ENCODE measurements at regions not wholly inside any gene's neighbourhood (a gene's known extent, or its start where the extent isn't known, plus 50 kb on each side); places are given as distances from the start of the nearest gene placed in this dataset.
A peak's percentile ranks its signal among the peaks of the same experiment; 100 is the strongest.

DNA sequence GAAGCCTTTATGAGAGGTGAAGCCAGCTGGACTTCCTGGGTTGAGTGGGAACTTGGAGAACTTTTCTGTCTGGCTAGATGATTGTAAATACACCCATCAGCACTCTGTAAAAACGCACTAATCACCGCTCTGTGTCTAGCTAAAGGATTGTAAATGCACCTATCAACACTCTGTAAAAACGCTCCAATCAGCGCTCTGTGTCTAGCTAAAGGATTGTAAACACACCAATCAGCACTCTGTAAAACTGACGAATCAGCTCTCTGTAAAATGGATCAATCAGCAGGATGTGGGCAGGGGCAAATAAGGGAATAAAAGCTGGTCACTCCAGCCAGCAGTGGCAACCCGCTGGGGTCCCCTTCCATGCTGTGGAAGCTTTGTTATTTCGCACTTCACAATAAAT lies 163.6 kb upstream of the SLC39A10 start:
- no peak overlapping the region for H3K4me3 ChIP-seq (ENCODE audit: low read depth, low read length)
- no peak for DNase-seq (ENCODE audit: low read depth)

DNA sequence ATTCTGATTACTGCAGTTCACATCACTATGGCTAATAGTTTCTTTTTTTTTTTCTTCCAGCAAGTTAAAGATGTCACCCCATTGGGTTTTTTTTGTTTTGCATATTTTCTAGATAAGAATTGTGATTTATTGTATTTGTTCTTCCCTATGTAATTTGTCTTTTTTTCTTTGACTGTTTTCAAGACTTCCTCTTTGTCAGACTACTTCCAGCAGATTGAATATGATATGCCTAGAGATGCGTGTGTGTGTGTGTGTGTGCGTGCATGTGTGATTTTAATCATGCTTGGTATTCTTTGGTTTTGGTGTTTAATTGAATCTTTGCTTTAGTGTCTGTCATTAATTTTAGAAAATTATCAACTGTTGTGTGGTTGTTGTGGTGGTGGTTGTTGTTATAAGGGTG lies 166.7 kb upstream of the SLC39A10 start:
- no peak for DNase-seq (ENCODE audit: low read depth)
- no peak overlapping the region for H3K4me3 ChIP-seq (ENCODE audit: low read depth, low read length)
- TF ChIP-seq, protein P1, sequence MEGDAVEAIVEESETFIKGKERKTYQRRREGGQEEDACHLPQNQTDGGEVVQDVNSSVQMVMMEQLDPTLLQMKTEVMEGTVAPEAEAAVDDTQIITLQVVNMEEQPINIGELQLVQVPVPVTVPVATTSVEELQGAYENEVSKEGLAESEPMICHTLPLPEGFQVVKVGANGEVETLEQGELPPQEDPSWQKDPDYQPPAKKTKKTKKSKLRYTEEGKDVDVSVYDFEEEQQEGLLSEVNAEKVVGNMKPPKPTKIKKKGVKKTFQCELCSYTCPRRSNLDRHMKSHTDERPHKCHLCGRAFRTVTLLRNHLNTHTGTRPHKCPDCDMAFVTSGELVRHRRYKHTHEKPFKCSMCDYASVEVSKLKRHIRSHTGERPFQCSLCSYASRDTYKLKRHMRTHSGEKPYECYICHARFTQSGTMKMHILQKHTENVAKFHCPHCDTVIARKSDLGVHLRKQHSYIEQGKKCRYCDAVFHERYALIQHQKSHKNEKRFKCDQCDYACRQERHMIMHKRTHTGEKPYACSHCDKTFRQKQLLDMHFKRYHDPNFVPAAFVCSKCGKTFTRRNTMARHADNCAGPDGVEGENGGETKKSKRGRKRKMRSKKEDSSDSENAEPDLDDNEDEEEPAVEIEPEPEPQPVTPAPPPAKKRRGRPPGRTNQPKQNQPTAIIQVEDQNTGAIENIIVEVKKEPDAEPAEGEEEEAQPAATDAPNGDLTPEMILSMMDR (IDR thresholded peaks at IDR 0.05; ENCODE audit: insufficient read depth, low read depth, low read length) = no peak

More for the DNA sequence above, 163.6 kb upstream of the SLC39A10 start:
- TF ChIP-seq, protein P1 (IDR thresholded peaks at IDR 0.05; ENCODE audit: insufficient read depth, low read depth, low read length) = no peak

DNA sequence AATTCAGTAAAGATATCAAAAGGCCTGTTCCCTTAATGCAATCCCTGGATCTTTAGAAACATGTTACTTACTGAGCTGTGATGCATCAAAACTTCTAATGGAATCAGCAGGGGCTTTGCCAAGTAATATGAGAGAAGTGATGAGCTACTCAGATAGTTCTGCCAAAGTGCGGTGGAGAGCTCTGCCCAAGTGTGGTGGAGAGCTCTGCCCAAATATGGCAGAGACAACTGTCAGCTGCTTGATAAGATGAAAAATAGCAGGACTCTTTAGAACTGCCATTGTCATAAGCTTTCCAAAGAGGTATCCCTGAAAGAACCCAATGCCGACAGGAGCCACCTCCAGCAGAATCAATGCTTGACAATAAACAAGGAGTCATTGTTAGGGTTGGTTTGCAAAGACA lies 167.9 kb upstream of the SLC39A10 start:
- no peak for DNase-seq (ENCODE audit: low read depth)
- H3K4me3 ChIP-seq (ENCODE audit: low read depth, low read length) = no peak overlapping the region
- TF ChIP-seq, protein P1 (IDR thresholded peaks at IDR 0.05; ENCODE audit: insufficient read depth, low read depth, low read length) = no peak

DNA sequence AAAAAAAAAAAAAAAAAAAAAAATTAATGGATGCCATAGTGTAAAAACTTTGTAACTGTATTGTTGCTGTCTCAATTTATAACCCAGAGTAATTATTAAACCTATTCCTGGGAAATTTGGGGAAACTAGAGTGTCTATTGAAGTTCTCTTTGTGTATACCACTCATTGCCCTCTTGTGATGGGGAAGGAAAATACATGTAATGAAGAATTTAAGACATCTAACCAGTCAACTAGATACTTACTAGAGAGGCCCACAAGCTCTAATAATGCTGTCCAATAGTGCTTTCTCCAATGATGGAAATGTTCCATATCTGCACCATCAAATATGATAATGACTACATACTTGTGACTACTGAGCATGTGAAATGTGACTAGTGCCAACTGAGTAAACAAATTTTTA lies 168.5 kb upstream of the SLC39A10 start:
- TF ChIP-seq, protein P1 (IDR thresholded peaks at IDR 0.05; ENCODE audit: insufficient read depth, low read depth, low read length) = no peak
- no peak overlapping the region for H3K4me3 ChIP-seq (ENCODE audit: low read depth, low read length)
- DNase-seq (ENCODE audit: low read depth) = no peak

DNA sequence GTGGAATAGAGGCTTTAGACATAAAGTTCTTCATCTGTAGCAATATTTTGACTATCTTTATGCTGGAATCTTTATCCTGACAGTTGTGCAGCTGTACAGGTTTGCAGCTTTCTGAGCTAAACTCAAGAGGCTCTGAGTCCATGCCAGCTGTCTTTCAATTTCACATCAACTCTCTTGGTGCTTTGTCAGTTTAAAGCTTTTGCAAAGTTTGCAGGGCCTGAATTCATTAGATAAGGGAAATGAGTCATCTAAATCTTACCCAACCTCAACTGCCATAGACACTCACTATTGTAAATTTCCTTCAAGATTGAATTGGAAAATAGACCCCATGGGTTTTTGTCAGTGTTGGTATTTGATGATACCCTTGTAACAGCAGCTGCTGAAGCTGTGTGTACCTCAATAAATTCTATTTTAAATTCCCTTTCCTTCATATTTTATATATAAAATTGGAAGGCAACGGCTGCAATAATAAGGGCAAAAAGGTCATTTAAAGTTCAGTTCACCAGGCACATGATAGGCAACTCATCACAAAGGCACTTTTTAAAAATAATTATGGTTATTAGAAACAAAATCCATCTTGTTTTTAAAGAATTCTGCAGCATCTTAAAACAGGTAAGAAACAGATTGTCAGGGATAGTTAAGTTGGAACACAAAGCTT lies 169.9 kb upstream of the SLC39A10 start:
- TF ChIP-seq, protein P1 (IDR thresholded peaks at IDR 0.05; ENCODE audit: insufficient read depth, low read depth, low read length) = no peak
- DNase-seq (ENCODE audit: low read depth) = peak; percentile 79
- H3K4me3 ChIP-seq (ENCODE audit: low read depth, low read length) = no peak overlapping the region

DNA sequence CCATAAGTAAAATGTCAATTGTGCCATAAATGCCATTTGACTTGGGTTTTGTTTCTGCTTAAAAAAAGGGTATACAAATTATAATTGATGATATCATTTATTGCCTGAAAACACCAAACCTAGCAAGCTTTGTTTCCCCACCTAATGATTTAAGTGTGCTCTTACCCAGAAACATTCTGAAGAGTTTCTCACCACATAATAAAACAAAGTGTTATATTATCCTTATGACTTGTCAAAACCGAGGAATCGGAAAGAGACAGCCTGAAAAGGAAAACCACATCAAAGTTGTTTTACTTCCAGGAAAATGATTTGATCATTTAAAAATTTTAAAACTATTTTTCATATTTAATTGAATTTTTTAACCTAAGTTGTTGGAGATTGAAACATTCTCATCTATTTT lies 170.5 kb upstream of the SLC39A10 start:
- DNase-seq (ENCODE audit: low read depth) = peak; percentile 36
- TF ChIP-seq, protein P1 (IDR thresholded peaks at IDR 0.05; ENCODE audit: insufficient read depth, low read depth, low read length) = no peak
- H3K4me3 ChIP-seq (ENCODE audit: low read depth, low read length) = no peak overlapping the region

DNA sequence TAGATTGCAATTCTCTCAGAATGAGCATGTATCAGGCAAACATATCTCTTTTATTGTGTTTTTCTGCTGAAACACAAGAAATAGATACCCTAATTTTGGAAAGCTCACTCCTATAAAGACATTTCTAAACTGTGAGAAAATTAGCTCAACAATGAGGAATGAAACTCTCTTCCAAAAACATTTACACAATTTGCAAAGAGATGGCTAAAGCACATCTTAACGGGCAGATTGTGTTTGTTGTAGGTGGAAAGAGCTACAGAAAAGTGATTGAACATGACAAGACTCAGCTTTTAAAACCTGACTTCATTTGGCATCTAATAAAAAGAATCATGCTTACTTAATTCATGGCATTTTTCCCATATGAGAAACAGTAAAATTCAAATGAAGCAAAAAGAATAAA lies 175.0 kb upstream of the SLC39A10 start:
- no peak for DNase-seq (ENCODE audit: low read depth)
- no peak overlapping the region for H3K4me3 ChIP-seq (ENCODE audit: low read depth, low read length)
- TF ChIP-seq, protein P1 (IDR thresholded peaks at IDR 0.05; ENCODE audit: insufficient read depth, low read depth, low read length) = no peak

Data from fibroblast of villous mesenchyme (primary cell).